CD4-positive, CD25-positive, alpha-beta regulatory T cell (primary cell): ENCODE measurements at regions not wholly inside any gene's neighbourhood (a gene's known extent, or its start where the extent isn't known, plus 50 kb on each side); places are given as distances from the start of the nearest gene placed in this dataset.

Experiments
- ATAC-seq, 2 donors: fragments of 150-1000 bp; cut with Tn5 transposase; one replicate each; pipeline ENCODE4 v1.10.0; 2021; ENCODE audit warnings: low read depth in 2 of 2, moderate number of reproducible peaks in 2 of 2, moderate library complexity in 1 of 2
- DNase-seq, 3 donors: peaks; one replicate each; pipeline versions ENCODE4 v3.0.0 to v3.0.0-alpha.2; 2012 to 2022; ENCODE audit warnings: mixed read lengths in 1 of 3
- H3K27ac ChIP-seq: one replicate; pipeline ENCODE4 v1.7.0; 2013; ENCODE audit warnings: mild to moderate bottlenecking, low read length; ENCODE audit not compliant: insufficient read depth, poor library complexity, severe bottlenecking
- H3K27me3 ChIP-seq: one replicate; pipeline ENCODE4 v1.7.0; 2013; ENCODE audit warnings: low read length; ENCODE audit not compliant: control insufficient read depth, insufficient read depth
- H3K36me3 ChIP-seq: one replicate; pipeline ENCODE4 v1.7.0; 2013; ENCODE audit warnings: mild to moderate bottlenecking, low read length, moderate library complexity; ENCODE audit not compliant: control insufficient read depth, insufficient read depth
- H3K4me1 ChIP-seq: 2 replicates; pipeline ENCODE4 v1.7.0; 2013; ENCODE audit warnings: mild to moderate bottlenecking, low read length; ENCODE audit not compliant: insufficient read depth, control insufficient read depth, poor library complexity, severe bottlenecking
- H3K4me3 ChIP-seq: one replicate; pipeline ENCODE4 v1.7.0; 2013; ENCODE audit warnings: low read depth, mild to moderate bottlenecking, low read length, moderate library complexity
- H3K9me3 ChIP-seq, 2 experiments: 1 replicate in 1 of 2; 2 replicates in 1 of 2; pipeline ENCODE4 v1.7.0; 2013; ENCODE audit warnings: low read length in 2 of 2, mild to moderate bottlenecking in 1 of 2, moderate library complexity in 1 of 2; ENCODE audit not compliant: control insufficient read depth in 2 of 2
- H3K27ac Mint-ChIP-seq, 3 donors: one replicate each; pipeline ENCODE4 v1.8.0; 2020 to 2022; ENCODE audit warnings: mild to moderate bottlenecking in 3 of 3, mixed read lengths in 3 of 3, moderate library complexity in 2 of 3
- H3K27me3 Mint-ChIP-seq: one replicate; pipeline ENCODE4 v1.8.0; 2022; ENCODE audit warnings: mild to moderate bottlenecking, mixed read lengths
- H3K36me3 Mint-ChIP-seq: one replicate; pipeline ENCODE4 v1.8.0; 2020; ENCODE audit warnings: mixed read lengths
- H3K4me1 Mint-ChIP-seq, 4 donors: one replicate each; pipeline ENCODE4 v1.8.0; 2020 to 2022; ENCODE audit warnings: mixed read lengths in 4 of 4, mild to moderate bottlenecking in 1 of 4
- H3K4me3 Mint-ChIP-seq, 4 donors: one replicate each; pipeline ENCODE4 v1.8.0; 2020 to 2022; ENCODE audit warnings: mild to moderate bottlenecking in 4 of 4, mixed read lengths in 4 of 4, moderate library complexity in 3 of 4
- H3K9me3 Mint-ChIP-seq, 7 donors: one replicate each; pipeline ENCODE4 v1.8.0; 2020 to 2022; ENCODE audit warnings: mixed read lengths in 7 of 7, mild to moderate bottlenecking in 3 of 7, moderate library complexity in 2 of 7

DNA sequence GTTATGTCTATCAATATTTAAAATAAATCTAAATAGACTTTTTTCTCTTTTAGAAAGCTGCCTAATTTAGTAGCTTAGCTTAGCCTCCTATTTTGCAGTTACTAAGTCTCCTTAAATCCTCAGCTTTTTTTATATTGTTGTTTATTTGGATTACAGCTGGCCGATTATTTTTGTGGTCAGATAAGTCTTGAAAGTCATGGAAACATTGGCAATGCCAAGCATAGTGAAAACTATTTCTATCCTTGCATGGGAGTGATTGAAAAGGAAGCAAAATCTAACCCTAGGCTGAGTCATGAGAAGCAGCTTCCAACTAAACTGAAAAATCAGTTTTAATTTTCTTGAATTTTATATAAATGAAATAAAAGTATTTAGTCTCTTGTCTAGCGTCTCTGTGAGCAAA is 1063.0 kb upstream of the GBE1 start:
- no peaks in the 10 kb centered on the region for H3K36me3 ChIP-seq
- no peaks in the 10 kb centered on the region for H3K27me3 ChIP-seq
- H3K4me3 ChIP-seq = no peak overlapping the region
- Mint-ChIP-seq H3K27me3 (no peaks in the 10 kb centered on the region), H3K4me1 (no peaks in the 10 kb centered on the region), H3K36me3 (no peaks in the 10 kb centered on the region), H3K4me3 (no peak overlapping the region), H3K27ac (no peak overlapping the region), H3K9me3 (peaks cover 0 to 14% (median 5%) of the 10 kb centered on the region in 7 donors)
- ATAC-seq (no peak), DNase-seq (no peak)
- no peaks in the 10 kb centered on the region for H3K4me1 ChIP-seq
- H3K27ac ChIP-seq = no peak overlapping the region
- peaks cover 0 to 5% of the 10 kb centered on the region in 2 experiments for H3K9me3 ChIP-seq

- Mint-ChIP-seq H3K36me3 (no peaks in the 10 kb centered on the region), H3K27ac (no peak overlapping the region), H3K9me3 (peaks cover 3 to 25% (median 7%) of the 10 kb centered on the region in 7 donors), H3K27me3 (no peaks in the 10 kb centered on the region), H3K4me3 (no peak overlapping the region), H3K4me1 (no peaks in the 10 kb centered on the region)
- DNase-seq (no peak), ATAC-seq (no peak)
- peaks cover 4 to 10% of the 10 kb centered on the region in 2 experiments for H3K9me3 ChIP-seq
- no peak overlapping the region for H3K4me3 ChIP-seq
- H3K27me3 ChIP-seq = no peaks in the 10 kb centered on the region
- no peak overlapping the region for H3K27ac ChIP-seq
- H3K4me1 ChIP-seq = no peaks in the 10 kb centered on the region
- H3K36me3 ChIP-seq = no peaks in the 10 kb centered on the region
Measured at GRCh38 chr3:82816086-82816485, 1054.6 kb upstream of the GBE1 start.

- Histone ChIP-seq H3K4me3 (no peak overlapping the region), H3K4me1 (no peaks in the 10 kb centered on the region), H3K27ac (no peak overlapping the region), H3K9me3 (peaks cover 4 to 10% of the 10 kb centered on the region in 2 experiments), H3K36me3 (no peaks in the 10 kb centered on the region), H3K27me3 (no peaks in the 10 kb centered on the region)
- no peak overlapping the region for H3K27ac Mint-ChIP-seq
- DNase-seq (no peak), ATAC-seq (no peak)
- H3K36me3 Mint-ChIP-seq = no peaks in the 10 kb centered on the region
- H3K9me3 Mint-ChIP-seq = peaks cover 3 to 25% (median 7%) of the 10 kb centered on the region in 7 donors
- no peak overlapping the region for H3K4me3 Mint-ChIP-seq
- H3K4me1 Mint-ChIP-seq = no peaks in the 10 kb centered on the region
- H3K27me3 Mint-ChIP-seq = no peaks in the 10 kb centered on the region
Measured at GRCh38 chr3:82815417-82816058, 1054.1 kb upstream of the GBE1 start.

DNA sequence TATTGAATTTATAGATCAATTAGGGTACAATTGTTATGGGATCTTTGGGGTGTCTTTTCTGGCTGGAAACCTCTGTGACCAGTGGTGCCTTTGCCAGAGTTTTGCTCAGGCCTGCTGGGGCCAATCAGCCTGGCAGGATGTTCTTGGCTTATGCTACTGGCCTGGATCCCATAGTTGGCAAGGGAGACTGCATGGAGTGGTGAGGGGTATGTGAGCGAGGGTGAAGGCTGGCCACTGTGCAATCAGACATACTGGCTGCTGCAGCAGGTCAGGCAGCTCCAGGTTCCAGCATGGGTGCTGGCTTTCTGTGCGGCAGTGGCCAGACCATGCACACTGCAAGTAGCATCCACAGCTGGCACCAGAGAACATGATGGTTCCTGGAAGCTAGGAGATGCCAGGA is 1053.2 kb upstream of the GBE1 start:
- Mint-ChIP-seq H3K4me1 (no peaks in the 10 kb centered on the region), H3K9me3 (peaks cover 3 to 26% (median 7%) of the 10 kb centered on the region in 7 donors), H3K27me3 (no peaks in the 10 kb centered on the region), H3K4me3 (no peak overlapping the region), H3K27ac (no peak overlapping the region), H3K36me3 (no peaks in the 10 kb centered on the region)
- no peaks in the 10 kb centered on the region for H3K36me3 ChIP-seq
- H3K27me3 ChIP-seq = no peaks in the 10 kb centered on the region
- no peaks in the 10 kb centered on the region for H3K4me1 ChIP-seq
- H3K9me3 ChIP-seq = peaks cover 3 to 10% of the 10 kb centered on the region in 2 experiments
- H3K27ac ChIP-seq = no peak overlapping the region
- DNase-seq (no peak), ATAC-seq (no peak)
- no peak overlapping the region for H3K4me3 ChIP-seq

DNA sequence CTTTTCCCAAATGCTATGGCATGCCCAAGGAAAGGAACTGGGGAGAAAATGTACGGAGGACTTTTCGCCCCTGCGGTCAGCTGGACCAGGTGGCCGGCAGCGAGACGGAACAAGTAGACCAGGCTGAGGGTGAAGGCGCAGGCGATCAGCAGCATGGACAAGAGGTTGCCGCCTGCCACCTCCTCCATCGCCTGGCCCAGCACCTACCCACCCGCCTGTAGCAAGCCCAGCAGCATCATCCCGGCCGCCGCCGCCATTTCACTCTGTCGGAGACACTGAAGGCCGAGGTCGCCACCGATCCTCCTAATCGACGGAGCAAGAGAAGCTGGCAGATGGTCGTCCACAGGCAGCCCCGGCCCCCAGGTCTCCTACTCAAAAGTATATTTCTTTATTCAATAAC is 1046.3 kb upstream of the GBE1 start:
- peaks cover 0 to 5% (median 0%) of the 10 kb centered on the region in 4 donors for H3K4me1 Mint-ChIP-seq
- Histone ChIP-seq H3K27me3 (no peaks in the 10 kb centered on the region), H3K9me3 (peaks cover 0 to 5% of the 10 kb centered on the region in 2 experiments), H3K36me3 (no peaks in the 10 kb centered on the region), H3K4me1 (no peaks in the 10 kb centered on the region), H3K27ac (no peak overlapping the region), H3K4me3 (no peak overlapping the region)
- no peak overlapping the region for H3K4me3 Mint-ChIP-seq
- no peak for DNase-seq
- peaks cover 0 to 25% (median 5%) of the 10 kb centered on the region in 7 donors for H3K9me3 Mint-ChIP-seq
- ATAC-seq = no peak
- no peaks in the 10 kb centered on the region for H3K36me3 Mint-ChIP-seq
- no peak overlapping the region for H3K27ac Mint-ChIP-seq
- no peaks in the 10 kb centered on the region for H3K27me3 Mint-ChIP-seq

- Histone ChIP-seq H3K36me3 (no peaks in the 10 kb centered on the region), H3K4me1 (no peaks in the 10 kb centered on the region), H3K27me3 (no peaks in the 10 kb centered on the region), H3K9me3 (peaks cover 4 to 6% of the 10 kb centered on the region in 2 experiments), H3K4me3 (no peak overlapping the region), H3K27ac (no peak overlapping the region)
- Mint-ChIP-seq H3K4me3 (no peak overlapping the region), H3K27me3 (no peaks in the 10 kb centered on the region), H3K9me3 (peaks cover 2 to 19% (median 6%) of the 10 kb centered on the region in 7 donors), H3K27ac (no peak overlapping the region), H3K4me1 (no peaks in the 10 kb centered on the region), H3K36me3 (no peaks in the 10 kb centered on the region)
- DNase-seq (no peak), ATAC-seq (no peak)
Measured at GRCh38 chr3:82802501-82802900, 1041.1 kb upstream of the GBE1 start.

DNA sequence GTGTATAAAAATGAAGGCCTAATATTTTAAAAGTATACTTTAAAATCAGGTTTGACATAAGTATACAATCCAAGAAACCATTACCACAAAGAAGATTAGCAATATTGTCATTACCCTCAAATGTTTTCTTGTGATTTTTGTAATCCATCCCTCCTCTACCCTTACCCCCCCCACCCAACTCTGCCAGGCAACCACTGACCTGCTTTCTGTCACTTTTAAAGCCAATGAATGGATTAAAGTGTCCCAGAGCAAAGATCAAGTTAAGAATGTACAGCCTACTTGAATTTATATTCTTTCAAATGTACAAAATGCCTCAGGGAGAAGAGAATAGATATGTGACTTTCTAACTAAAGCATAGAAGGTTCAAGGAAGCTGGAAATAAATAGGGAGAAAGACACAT is 1038.8 kb upstream of the GBE1 start:
- no peak for DNase-seq
- Mint-ChIP-seq H3K9me3 (peaks cover 2 to 24% (median 6%) of the 10 kb centered on the region in 7 donors), H3K4me1 (no peaks in the 10 kb centered on the region), H3K4me3 (no peak overlapping the region), H3K27me3 (no peaks in the 10 kb centered on the region), H3K27ac (no peak overlapping the region), H3K36me3 (no peaks in the 10 kb centered on the region)
- H3K36me3 ChIP-seq = no peaks in the 10 kb centered on the region
- H3K27me3 ChIP-seq = no peaks in the 10 kb centered on the region
- H3K9me3 ChIP-seq = peaks cover 4 to 6% of the 10 kb centered on the region in 2 experiments
- no peak overlapping the region for H3K4me3 ChIP-seq
- H3K4me1 ChIP-seq = no peaks in the 10 kb centered on the region
- H3K27ac ChIP-seq = no peak overlapping the region
- ATAC-seq = no peak

DNA sequence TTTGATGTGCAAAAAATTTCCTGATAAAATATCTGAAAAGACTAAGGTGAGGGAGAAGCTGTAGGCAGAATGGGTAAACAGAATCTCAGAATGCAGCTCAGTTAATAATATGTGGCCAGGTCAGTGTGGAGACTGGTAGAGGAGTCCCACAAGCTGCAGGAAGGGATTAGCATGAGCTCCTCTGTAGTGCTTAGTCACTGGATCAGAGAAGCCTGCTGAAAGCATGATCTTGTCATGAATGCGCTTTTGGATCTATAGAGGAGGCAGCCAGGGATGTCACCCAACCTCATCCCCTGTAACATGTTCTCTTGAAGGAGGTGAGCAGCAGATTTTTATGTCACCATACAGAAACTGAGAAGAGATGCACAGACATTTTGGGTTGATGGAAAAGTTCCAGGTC is 1035.3 kb upstream of the GBE1 start:
- Histone ChIP-seq H3K9me3 (peaks cover 0 to 8% of the 10 kb centered on the region in 2 experiments), H3K27me3 (no peaks in the 10 kb centered on the region), H3K27ac (no peak overlapping the region), H3K36me3 (no peaks in the 10 kb centered on the region), H3K4me3 (no peak overlapping the region), H3K4me1 (no peaks in the 10 kb centered on the region)
- H3K27me3 Mint-ChIP-seq = no peaks in the 10 kb centered on the region
- no peaks in the 10 kb centered on the region for H3K4me1 Mint-ChIP-seq
- H3K4me3 Mint-ChIP-seq = no peak overlapping the region
- DNase-seq (no peak), ATAC-seq (no peak)
- H3K27ac Mint-ChIP-seq = no peak overlapping the region
- H3K36me3 Mint-ChIP-seq = no peaks in the 10 kb centered on the region
- peaks cover 3 to 24% (median 4%) of the 10 kb centered on the region in 7 donors for H3K9me3 Mint-ChIP-seq
